Colonic mucosa (tissue), 4 donors: ENCODE measurements at regions not wholly inside any gene's neighbourhood (a gene's known extent, or its start where the extent isn't known, plus 50 kb on each side); places are given as distances from the start of the nearest gene placed in this dataset.

Experiments used
- DNase-seq: peaks from one replicate; pipeline ENCODE4 v3.0.0-alpha.2; 2020
- H3K27ac ChIP-seq: fragments of 200-600 bp; one replicate; pipeline ENCODE4 v1.8.0; 2021
- H3K27me3 ChIP-seq: fragments of 200-600 bp; one replicate; pipeline ENCODE4 v1.8.0; 2021
- H3K36me3 ChIP-seq: fragments of 200-600 bp; one replicate; pipeline ENCODE4 v1.8.0; 2021
- H3K4me1 ChIP-seq: fragments of 200-600 bp; one replicate; pipeline ENCODE4 v1.8.0; 2021; ENCODE audit warnings: mild to moderate bottlenecking
- H3K4me3 ChIP-seq: fragments of 200-600 bp; one replicate; pipeline ENCODE4 v1.8.0; 2021
- H3K9ac ChIP-seq, 2 donors: one replicate each; pipeline ENCODE4 v1.7.0; 2013; ENCODE audit warnings: control low read depth in 2 of 2, low read depth in 2 of 2, low read length in 2 of 2
- H3K9me3 ChIP-seq: fragments of 200-600 bp; one replicate; pipeline ENCODE4 v1.8.0; 2021
- intact Hi-C: fragments of 100-400 bp; cut with DNase I; formaldehyde crosslinking; loops from one replicate; pipeline ENCODE4 v1.14.1; 2022
- TF ChIP-seq, protein P1 (sequence below): fragments of 200-600 bp; IDR thresholded peaks from one replicate; pipeline ENCODE4 v1.8.0; 2022; ENCODE audit warnings: antibody characterized with exemption, mild to moderate bottlenecking
- donor health status: healthy.
- donor health status: DM: no; HTN: no; CAD: no.
- donor health status: DM: no; HTN: no; CAD: no.

DNA sequence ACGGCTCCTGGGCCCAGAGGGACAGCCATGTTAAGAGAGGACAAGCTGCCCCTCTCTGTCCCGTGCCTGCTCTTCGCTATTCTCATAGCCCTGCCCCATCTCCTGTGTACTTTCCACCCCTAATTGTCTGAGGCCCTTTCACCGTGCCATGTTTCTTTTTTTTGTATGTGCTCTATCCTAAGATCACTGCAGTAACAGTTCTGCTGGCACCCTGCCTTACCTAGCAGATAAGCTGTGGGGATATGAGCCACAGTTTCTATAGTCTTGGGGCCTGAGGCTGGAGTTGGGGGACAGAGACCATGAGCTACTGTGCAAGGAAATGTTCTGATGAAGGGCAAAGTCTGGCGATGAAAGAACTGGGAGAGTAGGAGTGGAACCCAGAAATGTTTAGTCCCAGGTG is 269.5 kb upstream of the CITED2 start:
- TF ChIP-seq, protein P1, sequence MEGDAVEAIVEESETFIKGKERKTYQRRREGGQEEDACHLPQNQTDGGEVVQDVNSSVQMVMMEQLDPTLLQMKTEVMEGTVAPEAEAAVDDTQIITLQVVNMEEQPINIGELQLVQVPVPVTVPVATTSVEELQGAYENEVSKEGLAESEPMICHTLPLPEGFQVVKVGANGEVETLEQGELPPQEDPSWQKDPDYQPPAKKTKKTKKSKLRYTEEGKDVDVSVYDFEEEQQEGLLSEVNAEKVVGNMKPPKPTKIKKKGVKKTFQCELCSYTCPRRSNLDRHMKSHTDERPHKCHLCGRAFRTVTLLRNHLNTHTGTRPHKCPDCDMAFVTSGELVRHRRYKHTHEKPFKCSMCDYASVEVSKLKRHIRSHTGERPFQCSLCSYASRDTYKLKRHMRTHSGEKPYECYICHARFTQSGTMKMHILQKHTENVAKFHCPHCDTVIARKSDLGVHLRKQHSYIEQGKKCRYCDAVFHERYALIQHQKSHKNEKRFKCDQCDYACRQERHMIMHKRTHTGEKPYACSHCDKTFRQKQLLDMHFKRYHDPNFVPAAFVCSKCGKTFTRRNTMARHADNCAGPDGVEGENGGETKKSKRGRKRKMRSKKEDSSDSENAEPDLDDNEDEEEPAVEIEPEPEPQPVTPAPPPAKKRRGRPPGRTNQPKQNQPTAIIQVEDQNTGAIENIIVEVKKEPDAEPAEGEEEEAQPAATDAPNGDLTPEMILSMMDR: no peak
- no peak overlapping the region for H3K27ac ChIP-seq
- DNase-seq: no peak
- no peaks in the 10 kb centered on the region for H3K4me1 ChIP-seq
- no peaks in the 10 kb centered on the region for H3K27me3 ChIP-seq
- no peak overlapping the region for H3K4me3 ChIP-seq
- H3K9me3 ChIP-seq: no peaks in the 10 kb centered on the region
- no peaks in the 10 kb centered on the region for H3K36me3 ChIP-seq
- H3K9ac ChIP-seq: no peak overlapping the region
- intact Hi-C loops: no loop called here

DNA sequence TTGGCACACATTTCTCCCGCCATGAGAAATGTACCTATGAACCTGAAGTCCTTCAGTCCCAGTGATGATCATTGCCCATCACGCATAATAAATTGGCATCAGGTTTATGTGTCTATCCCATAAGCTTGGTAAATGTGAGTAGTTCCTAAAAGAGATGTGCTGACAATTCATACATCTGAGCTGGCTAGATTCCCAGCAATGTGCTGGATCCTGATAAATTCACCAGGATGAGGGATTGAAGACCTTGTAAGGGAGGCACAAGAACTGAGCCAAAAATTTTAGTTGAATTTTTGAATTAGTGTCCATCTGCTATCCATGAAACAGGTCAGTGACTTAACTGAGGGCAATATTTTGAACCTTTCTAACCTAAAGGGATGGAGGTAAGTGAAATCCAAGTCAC is 267.9 kb upstream of the CITED2 start:
- Histone ChIP-seq H3K9ac (no peak overlapping the region), H3K27ac (no peak overlapping the region), H3K27me3 (no peaks in the 10 kb centered on the region), H3K36me3 (no peaks in the 10 kb centered on the region), H3K4me1 (no peaks in the 10 kb centered on the region), H3K9me3 (no peaks in the 10 kb centered on the region), H3K4me3 (no peak overlapping the region)
- no peak for DNase-seq
- TF ChIP-seq, protein P1: no peak
- intact Hi-C loops: no loop called here

DNA sequence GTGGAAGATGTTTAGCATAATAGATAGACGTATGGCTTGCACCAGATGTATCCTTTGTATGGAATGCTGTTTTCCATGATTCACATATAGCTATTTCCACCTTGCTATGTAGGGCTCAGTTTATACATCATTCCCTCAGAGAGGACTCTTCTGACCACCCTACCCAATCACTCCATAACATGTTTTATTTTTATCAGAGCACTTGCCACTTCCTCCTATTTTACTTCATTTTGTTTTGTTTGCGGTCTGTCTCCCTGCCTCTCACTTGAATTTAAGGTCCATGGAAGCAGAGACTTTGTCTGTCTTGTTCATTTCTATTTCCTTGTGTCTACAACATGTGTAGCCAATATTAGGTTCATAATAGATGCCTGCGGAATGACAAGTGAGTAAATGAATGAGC is 266.9 kb upstream of the CITED2 start:
- Histone ChIP-seq H3K27ac (no peak overlapping the region), H3K4me3 (no peak overlapping the region), H3K4me1 (no peaks in the 10 kb centered on the region), H3K36me3 (no peaks in the 10 kb centered on the region), H3K27me3 (no peaks in the 10 kb centered on the region), H3K9ac (no peak overlapping the region), H3K9me3 (no peaks in the 10 kb centered on the region)
- no peak for DNase-seq
- intact Hi-C loops: no loop called here
- TF ChIP-seq, protein P1: no peak

DNA sequence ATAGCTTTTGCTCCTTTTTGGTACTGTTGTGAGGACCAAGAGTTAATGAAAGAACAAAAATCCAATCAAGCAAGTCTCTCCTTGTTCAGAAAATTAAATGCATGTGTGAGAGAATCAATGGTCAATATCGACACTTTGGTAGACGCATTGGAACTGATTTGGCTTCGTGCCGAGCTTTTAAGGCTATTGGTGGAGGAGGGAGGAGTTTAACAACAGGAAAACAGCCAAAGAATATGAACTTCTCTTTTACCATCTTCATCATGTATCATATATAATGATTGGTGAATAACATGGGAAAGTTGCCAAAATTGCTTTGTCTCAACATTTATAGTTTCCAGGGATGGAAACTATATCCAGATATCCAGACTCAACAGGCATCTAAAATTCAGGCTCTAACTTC is 266.5 kb upstream of the CITED2 start:
- DNase-seq: no peak
- Histone ChIP-seq H3K27ac (no peak overlapping the region), H3K36me3 (no peaks in the 10 kb centered on the region), H3K27me3 (no peaks in the 10 kb centered on the region), H3K4me3 (no peak overlapping the region), H3K4me1 (no peaks in the 10 kb centered on the region), H3K9ac (no peak overlapping the region), H3K9me3 (no peaks in the 10 kb centered on the region)
- TF ChIP-seq, protein P1: no peak
- intact Hi-C loops: no loop called here

DNA sequence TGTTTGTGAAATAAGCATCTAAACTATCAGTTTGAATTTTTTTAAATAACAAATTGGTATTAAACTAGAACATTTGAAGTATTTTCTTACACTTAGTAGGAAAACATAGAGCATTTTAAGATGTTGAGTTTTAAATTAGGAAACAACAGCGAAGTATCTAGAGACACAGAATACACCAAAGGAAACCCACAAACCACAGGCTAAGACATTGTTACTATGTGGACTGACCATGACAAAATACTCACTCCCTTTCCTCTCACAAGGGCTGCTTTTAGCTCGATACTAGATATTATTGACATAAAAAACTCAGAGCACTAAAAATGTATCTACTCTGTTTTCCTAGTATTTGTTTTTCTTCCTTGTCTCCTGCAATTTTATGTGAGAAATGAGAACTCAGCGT is 266.0 kb upstream of the CITED2 start:
- Histone ChIP-seq H3K27ac (no peak overlapping the region), H3K4me1 (no peaks in the 10 kb centered on the region), H3K36me3 (no peaks in the 10 kb centered on the region), H3K27me3 (no peaks in the 10 kb centered on the region), H3K9ac (no peak overlapping the region), H3K4me3 (no peak overlapping the region), H3K9me3 (no peaks in the 10 kb centered on the region)
- TF ChIP-seq, protein P1: no peak
- intact Hi-C loops: no loop called here
- DNase-seq: no peak

DNA sequence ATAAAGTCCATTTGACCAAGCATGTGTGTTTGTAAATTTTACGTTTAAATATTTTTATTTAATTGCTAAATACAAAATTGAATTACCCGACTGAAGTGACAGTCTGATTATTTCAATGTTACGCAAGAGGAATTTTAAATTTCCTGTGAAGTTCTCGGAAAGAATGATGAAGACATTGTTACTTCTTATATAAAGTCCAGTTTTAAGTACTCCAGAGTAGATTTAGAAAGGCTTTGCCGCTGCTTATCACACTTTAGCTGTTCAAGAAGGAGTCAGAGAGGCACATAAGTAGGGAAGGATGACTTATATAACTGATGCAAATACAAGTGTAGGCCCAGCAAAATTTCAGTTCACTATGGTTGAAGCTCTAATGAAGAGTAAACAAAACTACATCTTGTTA is 265.1 kb upstream of the CITED2 start:
- intact Hi-C loops: no loop called here
- H3K36me3 ChIP-seq: no peaks in the 10 kb centered on the region
- no peaks in the 10 kb centered on the region for H3K4me1 ChIP-seq
- H3K4me3 ChIP-seq: no peak overlapping the region
- no peak overlapping the region for H3K9ac ChIP-seq
- no peak for DNase-seq
- H3K9me3 ChIP-seq: no peaks in the 10 kb centered on the region
- H3K27me3 ChIP-seq: no peaks in the 10 kb centered on the region
- H3K27ac ChIP-seq: no peak overlapping the region
- TF ChIP-seq, protein P1: no peak
